ENCODE measurements at regions not wholly inside any gene's neighbourhood (a gene's known extent, or its start where the extent isn't known, plus 50 kb on each side); places are given as distances from the start of the nearest gene placed in this dataset.

GRCh38 chr13:87035526-87035925, 635.6 kb upstream of the SLITRK5 start:
- in situ Hi-C loops (cut with MboI; ENCODE audit: low sequenced_read_pairs in 4 of 4) (no loop called here), intact Hi-C loops (cut with DNase I; ENCODE audit: low total_unique reads) (no loop called here)
- no peak for DNase-seq
- no peaks in the 10 kb centered on the region for H3K4me1 ChIP-seq
- no peak for TF ChIP-seq POLR2A (IDR thresholded peaks at IDR 0.05)
- TF ChIP-seq, protein P1, sequence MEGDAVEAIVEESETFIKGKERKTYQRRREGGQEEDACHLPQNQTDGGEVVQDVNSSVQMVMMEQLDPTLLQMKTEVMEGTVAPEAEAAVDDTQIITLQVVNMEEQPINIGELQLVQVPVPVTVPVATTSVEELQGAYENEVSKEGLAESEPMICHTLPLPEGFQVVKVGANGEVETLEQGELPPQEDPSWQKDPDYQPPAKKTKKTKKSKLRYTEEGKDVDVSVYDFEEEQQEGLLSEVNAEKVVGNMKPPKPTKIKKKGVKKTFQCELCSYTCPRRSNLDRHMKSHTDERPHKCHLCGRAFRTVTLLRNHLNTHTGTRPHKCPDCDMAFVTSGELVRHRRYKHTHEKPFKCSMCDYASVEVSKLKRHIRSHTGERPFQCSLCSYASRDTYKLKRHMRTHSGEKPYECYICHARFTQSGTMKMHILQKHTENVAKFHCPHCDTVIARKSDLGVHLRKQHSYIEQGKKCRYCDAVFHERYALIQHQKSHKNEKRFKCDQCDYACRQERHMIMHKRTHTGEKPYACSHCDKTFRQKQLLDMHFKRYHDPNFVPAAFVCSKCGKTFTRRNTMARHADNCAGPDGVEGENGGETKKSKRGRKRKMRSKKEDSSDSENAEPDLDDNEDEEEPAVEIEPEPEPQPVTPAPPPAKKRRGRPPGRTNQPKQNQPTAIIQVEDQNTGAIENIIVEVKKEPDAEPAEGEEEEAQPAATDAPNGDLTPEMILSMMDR (IDR thresholded peaks at IDR 0.05 in 4 of 5, conservative IDR thresholded peaks at IDR 0.05 in 1 of 5), result no peak
- H3K27ac ChIP-seq, result no peak overlapping the region
- no peaks in the 10 kb centered on the region for H3K27me3 ChIP-seq
- no peaks in the 10 kb centered on the region for H3K9me3 ChIP-seq
- no peak for ATAC-seq
- no peak overlapping the region for H3K4me3 ChIP-seq
- H3K36me3 ChIP-seq, result no peaks in the 10 kb centered on the region

- in situ Hi-C loops (cut with MboI; ENCODE audit: low sequenced_read_pairs in 4 of 4), result no loop called here
Measured at GRCh38 chr13:87042946-87043345, 628.2 kb upstream of the SLITRK5 start.

GRCh38 chr13:87052731-87053130, 618.4 kb upstream of the SLITRK5 start:
- H3K4me3 ChIP-seq, result no peak overlapping the region
- H3K27me3 ChIP-seq, result no peaks in the 10 kb centered on the region
- no peaks in the 10 kb centered on the region for H3K9me3 ChIP-seq
- in situ Hi-C loops (cut with MboI; ENCODE audit: low sequenced_read_pairs in 4 of 4) (no loop called here), intact Hi-C loops (cut with DNase I; ENCODE audit: low total_unique reads) (no loop called here)
- H3K4me1 ChIP-seq, result no peaks in the 10 kb centered on the region
- H3K36me3 ChIP-seq, result no peaks in the 10 kb centered on the region
- no peak overlapping the region for H3K27ac ChIP-seq
- ATAC-seq (no peak), DNase-seq (no peak)
- TF ChIP-seq POLR2A (IDR thresholded peaks at IDR 0.05), result no peak
- TF ChIP-seq, protein P1 (IDR thresholded peaks at IDR 0.05 in 4 of 5, conservative IDR thresholded peaks at IDR 0.05 in 1 of 5), result no peak

More at GRCh38 chr13:87042946-87043345, 628.2 kb upstream of the SLITRK5 start:
- Histone ChIP-seq H3K27ac (no peak overlapping the region), H3K36me3 (no peaks in the 10 kb centered on the region), H3K27me3 (no peaks in the 10 kb centered on the region), H3K4me1 (no peaks in the 10 kb centered on the region), H3K4me3 (no peak overlapping the region), H3K9me3 (no peaks in the 10 kb centered on the region)
- intact Hi-C loops (cut with DNase I; ENCODE audit: low total_unique reads), result no loop called here
- ATAC-seq (no peak), DNase-seq (no peak)
- TF ChIP-seq, protein P1 (IDR thresholded peaks at IDR 0.05 in 4 of 5, conservative IDR thresholded peaks at IDR 0.05 in 1 of 5), result no peak
- no peak for TF ChIP-seq POLR2A (IDR thresholded peaks at IDR 0.05)

- in situ Hi-C loops (cut with MboI; ENCODE audit: low sequenced_read_pairs in 4 of 4), result no loop called here
- Histone ChIP-seq H3K9me3 (no peaks in the 10 kb centered on the region), H3K36me3 (no peaks in the 10 kb centered on the region), H3K27me3 (no peaks in the 10 kb centered on the region), H3K27ac (no peak overlapping the region), H3K4me3 (no peak overlapping the region), H3K4me1 (no peaks in the 10 kb centered on the region)
- TF ChIP-seq, protein P1 (IDR thresholded peaks at IDR 0.05 in 4 of 5, conservative IDR thresholded peaks at IDR 0.05 in 1 of 5), result no peak
- TF ChIP-seq POLR2A (IDR thresholded peaks at IDR 0.05), result no peak
- ATAC-seq, result no peak
- DNase-seq, result no peak
- intact Hi-C loops (cut with DNase I; ENCODE audit: low total_unique reads), result no loop called here
Measured at GRCh38 chr13:87057807-87058520, 613.2 kb upstream of the SLITRK5 start.

All from gastrocnemius medialis (tissue), 4 donors.